Fibroblast of lung (primary cell): ENCODE measurements at regions not wholly inside any gene's neighbourhood (a gene's known extent, or its start where the extent isn't known, plus 50 kb on each side); places are given as distances from the start of the nearest gene placed in this dataset.

Experiments
- DNase-seq, 2 donors: peaks; one replicate each; pipeline versions ENCODE4 v3.0.0 to v3.0.0-alpha.2; 2010; ENCODE audit warnings: low read depth in 2 of 2
- H2AFZ ChIP-seq: 2 replicates; pipeline ENCODE4 v1.5.1; 2012; ENCODE audit warnings: low read length, control low read depth, inconsistent platforms
- H3K27ac ChIP-seq: 2 replicates; pipeline ENCODE4 v1.5.1; 2011; ENCODE audit warnings: low read length, control low read depth; ENCODE audit not compliant: insufficient read depth
- H3K27me3 ChIP-seq: 2 replicates; pipeline ENCODE4 v1.5.1; 2011; ENCODE audit warnings: mild to moderate bottlenecking, low read length; ENCODE audit not compliant: control insufficient read depth, insufficient read depth
- H3K36me3 ChIP-seq: 2 replicates; pipeline ENCODE4 v1.5.1; 2011; ENCODE audit warnings: low read length; ENCODE audit not compliant: control insufficient read depth, insufficient read depth
- H3K4me1 ChIP-seq: 2 replicates; pipeline ENCODE4 v1.5.1; 2011; ENCODE audit warnings: low read length; ENCODE audit not compliant: control insufficient read depth, insufficient read depth; ENCODE audit errors: extremely low read depth
- H3K4me2 ChIP-seq: 2 replicates; pipeline ENCODE4 v1.5.1; 2011; ENCODE audit warnings: low read length, control low read depth; ENCODE audit not compliant: insufficient read depth; ENCODE audit errors: extremely low read depth
- H3K4me3 ChIP-seq, 4 experiments: fragments of 200-600 bp in 1 of 4; sonication (generic) in 1 of 4; replicated peaks in 1 of 4; 2 replicates each; pipeline ENCODE4 v1.5.1; 2011 to 2016; ENCODE audit warnings: low read length in 4 of 4, low read depth in 3 of 4, mild to moderate bottlenecking in 3 of 4, control low read depth in 2 of 4, inconsistent platforms in 1 of 4, mixed read lengths in 1 of 4; ENCODE audit not compliant: insufficient read depth in 1 of 4; ENCODE audit errors: control extremely low read depth in 1 of 4
- H3K79me2 ChIP-seq: 2 replicates; pipeline ENCODE4 v1.5.1; 2012; ENCODE audit warnings: mild to moderate bottlenecking, low read length, inconsistent platforms; ENCODE audit not compliant: control insufficient read depth, insufficient read depth
- H3K9ac ChIP-seq: 2 replicates; pipeline ENCODE4 v1.5.1; 2011; ENCODE audit warnings: mild to moderate bottlenecking, low read length, control low read depth; ENCODE audit not compliant: insufficient read depth
- H3K9me3 ChIP-seq: 2 replicates; pipeline ENCODE4 v1.5.1; 2012; ENCODE audit warnings: low read depth, low read length; ENCODE audit not compliant: control insufficient read depth, insufficient read depth
- H4K20me1 ChIP-seq: 2 replicates; pipeline ENCODE4 v1.5.1; 2011; ENCODE audit warnings: low read length; ENCODE audit not compliant: control insufficient read depth, insufficient read depth; ENCODE audit errors: extremely low read depth
- CTCF ChIP-seq, 2 donors: IDR thresholded peaks in 1 of 2; conservative IDR thresholded peaks in 1 of 2; 1 replicate in 1 of 2; 2 replicates in 1 of 2; pipeline ENCODE4 v1.5.1; 2011 to 2012; ENCODE audit warnings: low read length in 2 of 2, control low read depth in 1 of 2, inconsistent platforms in 1 of 2, low read depth in 1 of 2, mild to moderate bottlenecking in 1 of 2
- EZH2 ChIP-seq: IDR thresholded peaks from 2 replicates; pipeline ENCODE4 v1.5.1; 2012; ENCODE audit warnings: low read length, control low read depth, mild to moderate bottlenecking; ENCODE audit errors: missing control alignments

DNA sequence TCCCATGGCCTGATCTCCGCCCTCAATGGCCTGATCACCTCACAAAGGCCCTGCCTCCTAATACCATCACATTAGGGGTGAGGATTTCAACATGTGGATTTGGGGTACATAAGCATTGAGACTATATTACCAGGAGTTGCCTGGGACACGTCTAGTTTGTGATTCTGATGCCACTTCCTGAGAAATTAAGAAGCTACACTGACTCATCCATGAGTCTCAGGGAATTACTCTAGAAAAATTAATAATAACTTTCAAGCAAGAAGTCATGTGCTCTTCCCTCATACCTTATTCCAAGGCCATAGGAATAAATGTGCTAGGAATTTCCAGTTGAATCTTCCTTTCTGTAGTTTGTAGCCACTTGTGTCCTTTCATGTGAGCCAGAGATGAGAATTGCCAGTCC, 519.3 kb upstream of the MKI67 start:
- Histone ChIP-seq H2AFZ (no peak overlapping the region), H3K4me3 (no peak overlapping the region)
- no peak for DNase-seq

DNA sequence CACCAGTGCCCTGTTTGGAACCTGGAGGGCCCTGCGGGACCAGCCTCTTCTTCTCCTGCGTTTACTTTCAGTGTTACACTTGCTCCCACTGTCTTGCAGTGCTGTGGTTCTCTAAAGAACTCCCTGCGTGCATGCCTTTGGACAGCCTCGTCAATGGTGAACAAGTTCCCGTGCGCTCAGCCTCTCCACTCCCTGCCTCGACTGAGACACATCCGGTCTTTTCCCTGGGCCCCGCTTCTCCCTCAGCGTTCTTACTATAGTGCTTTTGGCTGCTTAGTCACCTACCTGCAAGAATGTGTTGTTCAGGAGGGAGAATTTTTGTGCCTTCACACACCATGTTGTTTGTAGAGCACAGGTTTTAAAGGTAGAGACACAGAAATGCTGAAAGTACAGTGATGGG, 520.7 kb upstream of the MKI67 start:
- Histone ChIP-seq H3K4me3 (no peak overlapping the region), H3K9me3 (no peaks in the 10 kb centered on the region), H3K4me1 (no peaks in the 10 kb centered on the region), H3K36me3 (no peaks in the 10 kb centered on the region), H4K20me1 (no peaks in the 10 kb centered on the region), H2AFZ (no peak overlapping the region), H3K79me2 (no peaks in the 10 kb centered on the region), H3K27ac (no peak overlapping the region), H3K27me3 (no peaks in the 10 kb centered on the region), H3K4me2 (no peak overlapping the region), H3K9ac (no peak overlapping the region)
- TF ChIP-seq EZH2 (no peak), CTCF (conservative IDR thresholded peaks at IDR 0.05 in 1 of 2, IDR thresholded peaks at IDR 0.05 in 1 of 2; ENCODE audit: low read depth in 1 of 2, low read length in 2 of 2) (no peak)
- no peak for DNase-seq

More for the DNA sequence above, 519.3 kb upstream of the MKI67 start:
- H4K20me1 ChIP-seq = no peaks in the 10 kb centered on the region
- H3K27me3 ChIP-seq = no peaks in the 10 kb centered on the region
- TF ChIP-seq EZH2 (no peak), CTCF (conservative IDR thresholded peaks at IDR 0.05 in 1 of 2, IDR thresholded peaks at IDR 0.05 in 1 of 2; ENCODE audit: low read depth in 1 of 2, low read length in 2 of 2) (no peak)
- no peaks in the 10 kb centered on the region for H3K4me1 ChIP-seq
- H3K36me3 ChIP-seq = no peaks in the 10 kb centered on the region
- no peak overlapping the region for H3K4me2 ChIP-seq
- H3K9ac ChIP-seq = no peak overlapping the region
- H3K79me2 ChIP-seq = no peaks in the 10 kb centered on the region
- no peaks in the 10 kb centered on the region for H3K9me3 ChIP-seq
- no peak overlapping the region for H3K27ac ChIP-seq

GRCh38 chr10:128657548-128657947, 531.3 kb upstream of the MKI67 start:
- Histone ChIP-seq H4K20me1 (no peaks in the 10 kb centered on the region), H3K27ac (no peak overlapping the region), H3K4me3 (no peak overlapping the region), H3K79me2 (no peaks in the 10 kb centered on the region), H3K9ac (no peak overlapping the region), H3K36me3 (no peaks in the 10 kb centered on the region), H3K27me3 (no peaks in the 10 kb centered on the region), H3K4me2 (no peak overlapping the region), H2AFZ (no peak overlapping the region), H3K9me3 (no peaks in the 10 kb centered on the region), H3K4me1 (no peaks in the 10 kb centered on the region)
- no peak for TF ChIP-seq CTCF (conservative IDR thresholded peaks at IDR 0.05 in 1 of 2, IDR thresholded peaks at IDR 0.05 in 1 of 2; ENCODE audit: low read depth in 1 of 2, low read length in 2 of 2)
- TF ChIP-seq EZH2 = no peak
- no peak for DNase-seq
